Glutamatergic neuron (in vitro differentiated cells): ENCODE measurements at regions not wholly inside any gene's neighbourhood (a gene's known extent, or its start where the extent isn't known, plus 50 kb on each side); places are given as distances from the start of the nearest gene placed in this dataset.
"Not testable (repeated sequence)": the region's sequence is repeated elsewhere in the genome, so short reads cannot be mapped to it uniquely, and the experiment has no call there.

Experiments
- DNase-seq: peaks from one replicate; pipeline ENCODE4 v3.0.0; 2022
- H3K27ac Mint-ChIP-seq: one replicate; pipeline ENCODE4 v1.8.0; 2020; ENCODE audit warnings: mild to moderate bottlenecking, mixed read lengths, inconsistent platforms; ENCODE audit not compliant: unreplicated experiment
- H3K27me3 Mint-ChIP-seq: one replicate; pipeline ENCODE4 v1.8.0; 2020; ENCODE audit warnings: mild to moderate bottlenecking, moderate library complexity, mixed read lengths, inconsistent platforms; ENCODE audit not compliant: unreplicated experiment
- H3K36me3 Mint-ChIP-seq: one replicate; pipeline ENCODE4 v1.8.0; 2020; ENCODE audit warnings: mild to moderate bottlenecking, mixed read lengths, inconsistent platforms; ENCODE audit not compliant: unreplicated experiment
- H3K4me1 Mint-ChIP-seq: one replicate; pipeline ENCODE4 v1.8.0; 2020; ENCODE audit warnings: mild to moderate bottlenecking, low read depth, mixed read lengths, inconsistent platforms; ENCODE audit not compliant: unreplicated experiment
- H3K4me3 Mint-ChIP-seq: one replicate; pipeline ENCODE4 v1.8.0; 2020; ENCODE audit warnings: mild to moderate bottlenecking, mixed read lengths, inconsistent platforms; ENCODE audit not compliant: unreplicated experiment
- H3K9me3 Mint-ChIP-seq: one replicate; pipeline ENCODE4 v1.8.0; 2020; ENCODE audit warnings: mild to moderate bottlenecking, moderate library complexity, mixed read lengths, inconsistent platforms; ENCODE audit not compliant: unreplicated experiment
- CTCF ChIP-seq: fragments of 200-600 bp; sonication (generic); IDR thresholded peaks from one replicate; pipeline ENCODE4 v1.5.0; 2021; ENCODE audit not compliant: partially characterized antibody, unreplicated experiment

GRCh38 chr10:55746002-55746401 lies 615.1 kb downstream of the ZWINT start:
- Mint-ChIP-seq H3K36me3 (no peaks in the 10 kb centered on the region), H3K4me3 (no peak overlapping the region), H3K27me3 (no peaks in the 10 kb centered on the region), H3K9me3 (no peaks in the 10 kb centered on the region), H3K27ac (no peak overlapping the region), H3K4me1 (no peaks in the 10 kb centered on the region)
- TF ChIP-seq CTCF: no peak
- DNase-seq: no peak

GRCh38 chr10:55742487-55742886 lies 618.6 kb downstream of the ZWINT start:
- TF ChIP-seq CTCF: no peak
- H3K4me1 Mint-ChIP-seq: no peaks in the 10 kb centered on the region
- H3K4me3 Mint-ChIP-seq: no peak overlapping the region
- no peak for DNase-seq
- no peaks in the 10 kb centered on the region for H3K9me3 Mint-ChIP-seq
- no peaks in the 10 kb centered on the region for H3K27me3 Mint-ChIP-seq
- H3K36me3 Mint-ChIP-seq: no peaks in the 10 kb centered on the region
- H3K27ac Mint-ChIP-seq: no peak overlapping the region

GRCh38 chr10:55740767-55741166 lies 620.3 kb downstream of the ZWINT start:
- not testable (repeated sequence) for H3K27me3 Mint-ChIP-seq, H3K27ac Mint-ChIP-seq
- TF ChIP-seq CTCF: peak; percentile 44

GRCh38 chr10:55740110-55740509 lies 620.9 kb downstream of the ZWINT start:
- H3K9me3 Mint-ChIP-seq: no peaks in the 10 kb centered on the region
- H3K27me3 Mint-ChIP-seq: no peaks in the 10 kb centered on the region
- no peak overlapping the region for H3K27ac Mint-ChIP-seq
- TF ChIP-seq CTCF: no peak
- no peaks in the 10 kb centered on the region for H3K4me1 Mint-ChIP-seq
- no peaks in the 10 kb centered on the region for H3K36me3 Mint-ChIP-seq
- no peak for DNase-seq
- H3K4me3 Mint-ChIP-seq: no peak overlapping the region

More at GRCh38 chr10:55740767-55741166, 620.3 kb downstream of the ZWINT start:
- not testable (repeated sequence) for H3K36me3 Mint-ChIP-seq, DNase-seq, H3K9me3 Mint-ChIP-seq, H3K4me1 Mint-ChIP-seq, H3K4me3 Mint-ChIP-seq

GRCh38 chr10:55734112-55734511 lies 626.9 kb downstream of the ZWINT start:
- no peak for TF ChIP-seq CTCF
- Mint-ChIP-seq H3K4me1 (no peaks in the 10 kb centered on the region), H3K27me3 (no peaks in the 10 kb centered on the region), H3K27ac (no peak overlapping the region), H3K9me3 (no peaks in the 10 kb centered on the region), H3K4me3 (no peak overlapping the region), H3K36me3 (no peaks in the 10 kb centered on the region)
- no peak for DNase-seq
